ENCODE measurements at regions not wholly inside any gene's neighbourhood (a gene's known extent, or its start where the extent isn't known, plus 50 kb on each side); places are given as distances from the start of the nearest gene placed in this dataset.

DNA sequence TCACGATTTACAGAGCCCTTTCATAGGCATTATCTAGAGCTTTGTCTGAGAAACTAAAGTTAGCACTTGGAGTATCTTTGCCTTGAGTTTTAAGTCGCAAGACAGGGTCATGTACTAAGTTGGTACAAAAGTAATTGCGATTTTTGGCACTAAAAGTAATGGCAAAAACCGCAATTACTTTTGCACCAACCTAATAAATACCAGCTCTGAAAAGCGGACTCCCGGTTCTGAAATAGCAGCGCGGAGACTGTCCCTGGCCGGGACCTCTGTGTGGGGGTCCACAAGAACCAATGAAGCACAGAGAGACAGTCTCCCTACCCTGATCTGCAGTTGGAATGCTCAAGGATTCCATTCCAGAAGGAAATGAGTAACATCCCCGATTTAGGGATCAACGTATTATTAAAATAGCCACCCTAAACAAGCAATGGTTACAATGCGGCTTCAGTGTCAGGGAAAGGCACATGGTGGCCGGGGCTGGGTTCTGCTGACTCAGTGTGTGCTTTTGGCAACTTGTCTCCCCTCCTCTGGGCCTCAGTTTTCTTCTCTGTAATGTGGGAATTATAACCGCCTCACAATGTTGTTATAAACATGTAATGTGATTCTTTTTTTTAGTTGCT is 150.3 kb upstream of the MCTP2 start:
- no peak overlapping the region for H3K27ac Mint-ChIP-seq (ENCODE audit: unreplicated experiment)

DNA sequence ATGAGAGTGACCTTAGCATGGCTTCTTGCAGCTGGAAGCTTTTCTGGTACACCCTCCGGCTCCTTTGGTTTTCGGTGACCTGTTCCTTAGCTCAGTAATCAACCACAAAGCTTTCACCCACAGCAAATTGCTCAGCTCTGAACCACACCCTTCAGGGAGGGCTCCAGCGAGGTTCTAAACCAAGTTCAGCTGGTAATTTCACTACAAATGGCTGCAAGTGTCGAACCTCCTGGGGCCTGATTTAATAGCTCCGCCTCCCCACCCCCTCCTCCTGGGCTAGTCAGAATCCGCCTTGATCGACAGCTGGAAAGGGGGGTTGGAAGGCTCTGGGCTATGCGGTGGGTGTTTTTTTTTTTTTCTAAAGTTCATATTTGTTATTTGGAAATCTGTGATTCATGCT is 150.9 kb upstream of the MCTP2 start:
- Mint-ChIP-seq H3K27me3 (ENCODE audit: unreplicated experiment) (peaks cover 5% of the 10 kb centered on the region), H3K27ac (ENCODE audit: unreplicated experiment) (peak overlapping the region; percentile 88), H3K4me3 (ENCODE audit: unreplicated experiment) (peak overlapping the region; percentile 67), H3K4me1 (ENCODE audit: low read depth, unreplicated experiment) (peaks cover 47% of the 10 kb centered on the region), H3K36me3 (ENCODE audit: unreplicated experiment) (no peaks in the 10 kb centered on the region), H3K9me3 (ENCODE audit: unreplicated experiment) (peaks cover 6% of the 10 kb centered on the region)
- DNase-seq, result peak; percentile 69
- TF ChIP-seq, protein P1, sequence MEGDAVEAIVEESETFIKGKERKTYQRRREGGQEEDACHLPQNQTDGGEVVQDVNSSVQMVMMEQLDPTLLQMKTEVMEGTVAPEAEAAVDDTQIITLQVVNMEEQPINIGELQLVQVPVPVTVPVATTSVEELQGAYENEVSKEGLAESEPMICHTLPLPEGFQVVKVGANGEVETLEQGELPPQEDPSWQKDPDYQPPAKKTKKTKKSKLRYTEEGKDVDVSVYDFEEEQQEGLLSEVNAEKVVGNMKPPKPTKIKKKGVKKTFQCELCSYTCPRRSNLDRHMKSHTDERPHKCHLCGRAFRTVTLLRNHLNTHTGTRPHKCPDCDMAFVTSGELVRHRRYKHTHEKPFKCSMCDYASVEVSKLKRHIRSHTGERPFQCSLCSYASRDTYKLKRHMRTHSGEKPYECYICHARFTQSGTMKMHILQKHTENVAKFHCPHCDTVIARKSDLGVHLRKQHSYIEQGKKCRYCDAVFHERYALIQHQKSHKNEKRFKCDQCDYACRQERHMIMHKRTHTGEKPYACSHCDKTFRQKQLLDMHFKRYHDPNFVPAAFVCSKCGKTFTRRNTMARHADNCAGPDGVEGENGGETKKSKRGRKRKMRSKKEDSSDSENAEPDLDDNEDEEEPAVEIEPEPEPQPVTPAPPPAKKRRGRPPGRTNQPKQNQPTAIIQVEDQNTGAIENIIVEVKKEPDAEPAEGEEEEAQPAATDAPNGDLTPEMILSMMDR (IDR thresholded peaks at IDR 0.05; ENCODE audit: partially characterized antibody, unreplicated experiment), result no peak

More for the DNA sequence above, 150.3 kb upstream of the MCTP2 start:
- H3K36me3 Mint-ChIP-seq (ENCODE audit: unreplicated experiment), result no peaks in the 10 kb centered on the region
- DNase-seq, result no peak
- H3K4me3 Mint-ChIP-seq (ENCODE audit: unreplicated experiment), result no peak overlapping the region
- TF ChIP-seq, protein P1 (IDR thresholded peaks at IDR 0.05; ENCODE audit: partially characterized antibody, unreplicated experiment), result no peak
- H3K4me1 Mint-ChIP-seq (ENCODE audit: low read depth, unreplicated experiment), result peaks cover 40% of the 10 kb centered on the region
- H3K9me3 Mint-ChIP-seq (ENCODE audit: unreplicated experiment), result peaks cover under 1% of the 10 kb centered on the region
- H3K27me3 Mint-ChIP-seq (ENCODE audit: unreplicated experiment), result peaks cover 3% of the 10 kb centered on the region

DNA sequence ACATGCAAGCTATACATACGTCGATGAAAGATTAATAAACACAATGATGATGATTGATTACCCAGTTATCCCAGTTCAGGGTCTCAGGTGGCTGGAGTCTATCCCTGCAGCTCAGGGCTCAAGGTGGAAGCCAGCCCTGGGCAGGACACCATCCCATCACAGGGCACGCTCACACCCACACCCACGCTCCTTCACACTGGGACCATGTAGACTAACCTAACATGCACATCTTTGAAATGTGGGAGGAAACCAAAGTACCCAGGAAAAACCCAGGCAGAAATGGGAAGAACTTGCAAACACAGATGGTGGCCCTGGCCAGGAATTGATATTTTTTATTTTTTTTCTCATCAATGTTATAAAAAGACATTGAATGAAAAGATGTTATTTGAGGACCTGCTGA is 151.4 kb upstream of the MCTP2 start:
- Mint-ChIP-seq H3K4me1 (ENCODE audit: low read depth, unreplicated experiment) (peaks cover 52% of the 10 kb centered on the region), H3K36me3 (ENCODE audit: unreplicated experiment) (no peaks in the 10 kb centered on the region)

DNA sequence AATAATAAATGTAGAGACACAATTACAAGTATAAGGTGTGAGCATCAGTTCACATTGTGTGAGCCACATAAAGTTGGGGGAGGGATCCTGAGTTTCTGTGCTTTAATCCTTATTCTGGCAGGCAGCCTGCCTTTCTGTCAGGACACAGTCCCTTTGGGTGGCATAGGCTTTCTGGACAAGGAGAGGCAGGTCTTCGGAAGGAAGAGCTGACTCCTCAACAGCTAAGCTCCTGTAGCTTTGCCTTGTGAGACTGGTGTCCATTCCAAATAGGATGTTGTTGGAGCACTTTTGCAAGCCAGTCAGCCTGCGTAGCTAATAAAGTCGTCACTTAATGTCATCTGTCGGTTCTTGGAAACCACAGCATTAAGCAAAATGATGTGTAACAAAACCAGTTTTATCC is 151.9 kb upstream of the MCTP2 start:
- Mint-ChIP-seq H3K36me3 (ENCODE audit: unreplicated experiment) (no peaks in the 10 kb centered on the region), H3K27ac (ENCODE audit: unreplicated experiment) (peak overlapping the region; percentile 88), H3K4me3 (ENCODE audit: unreplicated experiment) (peak overlapping the region; percentile 9), H3K27me3 (ENCODE audit: unreplicated experiment) (peaks cover 9% of the 10 kb centered on the region), H3K4me1 (ENCODE audit: low read depth, unreplicated experiment) (peaks cover 54% of the 10 kb centered on the region), H3K9me3 (ENCODE audit: unreplicated experiment) (peaks cover 10% of the 10 kb centered on the region)
- no peak for DNase-seq
- TF ChIP-seq, protein P1 (IDR thresholded peaks at IDR 0.05; ENCODE audit: partially characterized antibody, unreplicated experiment), result no peak

More for the DNA sequence above, 151.4 kb upstream of the MCTP2 start:
- DNase-seq, result no peak
- TF ChIP-seq, protein P1 (IDR thresholded peaks at IDR 0.05; ENCODE audit: partially characterized antibody, unreplicated experiment), result no peak
- peak overlapping the region; percentile 67 for H3K4me3 Mint-ChIP-seq (ENCODE audit: unreplicated experiment)
- H3K9me3 Mint-ChIP-seq (ENCODE audit: unreplicated experiment), result peaks cover 9% of the 10 kb centered on the region
- H3K27ac Mint-ChIP-seq (ENCODE audit: unreplicated experiment), result peak overlapping the region; percentile 88
- H3K27me3 Mint-ChIP-seq (ENCODE audit: unreplicated experiment), result peaks cover 8% of the 10 kb centered on the region

DNA sequence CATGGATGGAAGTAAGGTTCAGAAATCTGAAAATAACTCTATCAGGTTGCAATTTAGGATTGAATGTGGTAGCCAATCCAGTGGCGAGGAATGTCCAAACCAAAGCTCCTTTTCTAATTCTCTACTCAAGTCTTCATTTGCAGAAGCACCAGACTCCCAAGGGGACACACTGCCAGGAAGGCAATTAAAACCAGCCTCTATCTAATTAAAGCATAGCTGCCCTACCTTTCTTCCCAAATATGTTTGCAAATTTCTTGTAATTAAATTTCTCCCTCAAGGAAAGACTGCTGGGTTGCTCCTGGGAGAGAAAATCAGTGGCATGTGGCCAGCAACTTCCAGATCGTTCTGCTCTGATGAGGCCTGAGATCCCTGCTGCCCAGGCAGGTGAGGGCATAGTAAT is 153.4 kb upstream of the MCTP2 start:
- Mint-ChIP-seq H3K27me3 (ENCODE audit: unreplicated experiment) (peaks cover 9% of the 10 kb centered on the region), H3K9me3 (ENCODE audit: unreplicated experiment) (peaks cover 10% of the 10 kb centered on the region), H3K4me3 (ENCODE audit: unreplicated experiment) (peak overlapping the region; percentile 18), H3K4me1 (ENCODE audit: low read depth, unreplicated experiment) (peaks cover 53% of the 10 kb centered on the region), H3K27ac (ENCODE audit: unreplicated experiment) (peak overlapping the region; percentile 67), H3K36me3 (ENCODE audit: unreplicated experiment) (no peaks in the 10 kb centered on the region)
- DNase-seq, result no peak
- TF ChIP-seq, protein P1 (IDR thresholded peaks at IDR 0.05; ENCODE audit: partially characterized antibody, unreplicated experiment), result no peak
